HepG2 (cell line): ENCODE measurements at regions not wholly inside any gene's neighbourhood (a gene's known extent, or its start where the extent isn't known, plus 50 kb on each side); places are given as distances from the start of the nearest gene placed in this dataset.

Source experiments
- ATAC-seq: fragments of 200-7000 bp; cut with Tn5 transposase; 3 replicates; pipeline ENCODE4 v1.9.1; 2020; ENCODE audit warnings: mild to moderate bottlenecking, moderate library complexity
- BruUV-seq: library from RNA; stranded (reverse); fragments of 400-500 nt; replicated peaks from 2 replicates; lab custom pipeline; 2021; lab: Mats Ljungman, UMichigan
- CTCF ChIA-PET: fragments of 300-600 bp; formaldehyde crosslinking; extraction: SDS; loops from one replicate; lab custom pipeline; 2021; ENCODE audit warnings: low total read pairs, inconsistent platforms, low intra/inter-chr PET ratio; lab: Yijun Ruan, JAX
- POLR2A ChIA-PET: fragments of 350-600 bp; sonication (Branson Sonifier 250); formaldehyde crosslinking; loops from one replicate; lab custom pipeline; 2020; ENCODE audit warnings: antibody characterized with exemption, inconsistent platforms; lab: Yijun Ruan, JAX
- DNase-seq: peaks from one replicate; pipeline ENCODE4 v3.0.0-alpha.2; 2015; ENCODE audit warnings: low spot score
- FAIRE-seq: peaks from 3 replicates; lab custom pipeline; 2011; peaks lifted over from hg19 to GRCh38; lab: Jason Lieb, UNC
- H2AFZ ChIP-seq: one replicate; pipeline ENCODE4 v1.6.1; 2011; ENCODE audit warnings: low read length, inconsistent platforms
- H3K27ac ChIP-seq: fragments of 300-600 bp; 3 replicates; pipeline ENCODE4 v1.8.0; 2011; ENCODE audit warnings: mixed run types, mild to moderate bottlenecking, mixed read lengths, low read length, inconsistent platforms; ENCODE audit not compliant: insufficient read depth; ENCODE audit errors: extremely low read length
- H3K27me3 ChIP-seq, 2 experiments: fragments of 200-600 bp in 1 of 2; 2 replicates in 1 of 2; 3 replicates in 1 of 2; pipeline versions ENCODE4 v1.6.0 to v1.8.0; 2011; ENCODE audit warnings: low read length in 2 of 2, mild to moderate bottlenecking in 2 of 2, moderate library complexity in 2 of 2, inconsistent platforms in 1 of 2; ENCODE audit not compliant: insufficient read depth in 2 of 2, control insufficient read depth in 1 of 2
- H3K36me3 ChIP-seq, 2 experiments: fragments of 200-600 bp in 1 of 2; replicated peaks in 1 of 2; 2 replicates in 1 of 2; 3 replicates in 1 of 2; pipeline versions ENCODE4 v1.5.1 to v1.8.0; 2011; ENCODE audit warnings: low read length in 2 of 2, inconsistent platforms in 1 of 2; ENCODE audit not compliant: insufficient read depth in 2 of 2, control insufficient read depth in 1 of 2
- H3K4me1 ChIP-seq: 2 replicates; pipeline ENCODE4 v1.5.1; 2012; ENCODE audit warnings: low read length, inconsistent platforms; ENCODE audit not compliant: insufficient read depth
- H3K4me2 ChIP-seq: 2 replicates; pipeline ENCODE4 v1.6.0; 2011; ENCODE audit warnings: low read depth, low read length, inconsistent platforms
- H3K4me3 ChIP-seq, 3 experiments: fragments of 200-600 bp in 1 of 3; sonication (generic), shearing (Covaris generic) in 1 of 3; replicated peaks in 1 of 3; 2 replicates each; pipeline ENCODE4 v1.5.1; 2011 to 2016; ENCODE audit warnings: low read length in 3 of 3, inconsistent platforms in 2 of 3, low read depth in 2 of 3, mild to moderate bottlenecking in 2 of 3, control low read depth in 1 of 3, mixed read lengths in 1 of 3; ENCODE audit not compliant: insufficient read depth in 1 of 3
- H3K79me2 ChIP-seq: one replicate; pipeline ENCODE4 v1.6.1; 2011; ENCODE audit warnings: low read length, inconsistent platforms; ENCODE audit not compliant: insufficient read depth
- H3K9ac ChIP-seq: 2 replicates; pipeline ENCODE4 v1.6.0; 2011; ENCODE audit warnings: mild to moderate bottlenecking, low read depth, low read length, inconsistent platforms; ENCODE audit not compliant: insufficient read depth
- H3K9me3 ChIP-seq: 2 replicates; pipeline ENCODE4 v1.5.1; 2012; ENCODE audit warnings: mild to moderate bottlenecking, low read length
- H4K20me1 ChIP-seq: 2 replicates; pipeline ENCODE4 v1.6.0; 2011; ENCODE audit warnings: inconsistent platforms, mild to moderate bottlenecking, low read length, moderate library complexity; ENCODE audit not compliant: insufficient read depth
- CREM ChIP-seq, 2 experiments: sonication (generic) in 1 of 2; formaldehyde crosslinking in 1 of 2; IDR thresholded peaks; 2 replicates each; pipeline versions ENCODE4 v1.4.0 to v1.6.1; 2016 to 2020; ENCODE audit warnings: antibody characterized with exemption in 1 of 2, mild to moderate bottlenecking in 1 of 2, missing genetic modification reagents in 1 of 2
- HDAC6 ChIP-seq: fragments of 200-600 bp; sonication (generic); IDR thresholded peaks from 2 replicates; pipeline ENCODE4 v1.7.0; 2017; ENCODE audit warnings: mild to moderate bottlenecking, antibody characterized with exemption, low read length, low read depth
- RFXANK ChIP-seq: IDR thresholded peaks from 2 replicates; pipeline ENCODE4 v1.6.1; 2016
- whole genome bisulfite sequencing: methylation state at CpG from one replicate; pipeline ENCODE4 v1.1.6; 2017; ENCODE audit warnings: low lambda C conversion rate; 5-methylcytosine and 5-hydroxymethylcytosine counted together
- in situ Hi-C: cut with HindIII; loops from 2 replicates; pipeline ENCODE4 v1.10.0; 2017; ENCODE audit warnings: low pct_unique_long_range_greater_than_20kb; ENCODE audit not compliant: extremely low pct_ligation_motif_present
- intact Hi-C: fragments of 100-400 bp; cut with micrococcal nuclease; formaldehyde crosslinking; loops from one replicate; pipeline ENCODE4 v1.10.0; 2022; ENCODE audit not compliant: unreplicated experiment
- TF ChIP-seq, protein P1 (sequence below): fragments of 450-650 bp; IDR thresholded peaks from 2 replicates; pipeline ENCODE4 v1.6.1; 2017; ENCODE audit warnings: mild to moderate bottlenecking
- TF ChIP-seq, protein P2 (sequence below): sonication (generic); formaldehyde crosslinking; IDR thresholded peaks from 2 replicates; pipeline ENCODE4 v1.8.0; 2022; ENCODE audit warnings: mild to moderate bottlenecking, missing genetic modification reagents, moderate library complexity

DNA sequence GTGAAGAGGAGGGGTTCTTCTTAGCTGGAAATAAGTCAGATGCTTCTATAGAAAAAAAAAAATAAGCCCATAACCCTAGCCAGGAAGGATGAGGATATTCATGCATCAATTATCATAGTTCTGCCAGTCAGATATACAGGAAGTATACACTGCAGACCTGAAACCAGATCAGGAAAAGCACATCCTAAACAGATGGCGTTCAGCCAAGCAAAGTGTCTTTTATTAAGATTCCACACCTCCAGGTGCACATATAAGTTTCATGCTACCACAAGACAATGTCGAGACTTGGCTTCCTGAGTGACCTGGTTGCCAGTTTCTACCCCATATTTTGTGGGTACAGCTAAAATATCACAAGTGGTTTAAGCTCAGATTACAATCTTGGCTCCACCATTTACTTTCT lies 108.3 kb downstream of the CETN3 start:
- no peaks in the 10 kb centered on the region for H3K4me1 ChIP-seq
- no peak overlapping the region for H3K27ac ChIP-seq
- in situ Hi-C loops: no loop called here
- no peaks in the 10 kb centered on the region for H3K27me3 ChIP-seq
- no peaks in the 10 kb centered on the region for H3K36me3 ChIP-seq
- 5% methylated on average over 2 of the region's 2 CpGs for WGBS
- ATAC-seq: no peak
- no peak for DNase-seq
- POLR2A ChIA-PET: no interaction called here
- CTCF ChIA-PET: no interaction called here
- H3K9ac ChIP-seq: no peak overlapping the region
- FAIRE-seq: no peak
- H3K4me2 ChIP-seq: no peak overlapping the region
- no peaks in the 10 kb centered on the region for H3K79me2 ChIP-seq
- H3K4me3 ChIP-seq: no peak overlapping the region
- no peaks in the 10 kb centered on the region for H4K20me1 ChIP-seq
- H2AFZ ChIP-seq: no peak overlapping the region
- intact Hi-C loops: no loop called here
- no TSS peak for BruUV-seq
- no peak for TF ChIP-seq CREM (IDR thresholded peaks at IDR 0.05)
- TF ChIP-seq CREM (CRISPR knock-in tag; IDR thresholded peaks at IDR 0.05): no peak
- TF ChIP-seq, protein P1, sequence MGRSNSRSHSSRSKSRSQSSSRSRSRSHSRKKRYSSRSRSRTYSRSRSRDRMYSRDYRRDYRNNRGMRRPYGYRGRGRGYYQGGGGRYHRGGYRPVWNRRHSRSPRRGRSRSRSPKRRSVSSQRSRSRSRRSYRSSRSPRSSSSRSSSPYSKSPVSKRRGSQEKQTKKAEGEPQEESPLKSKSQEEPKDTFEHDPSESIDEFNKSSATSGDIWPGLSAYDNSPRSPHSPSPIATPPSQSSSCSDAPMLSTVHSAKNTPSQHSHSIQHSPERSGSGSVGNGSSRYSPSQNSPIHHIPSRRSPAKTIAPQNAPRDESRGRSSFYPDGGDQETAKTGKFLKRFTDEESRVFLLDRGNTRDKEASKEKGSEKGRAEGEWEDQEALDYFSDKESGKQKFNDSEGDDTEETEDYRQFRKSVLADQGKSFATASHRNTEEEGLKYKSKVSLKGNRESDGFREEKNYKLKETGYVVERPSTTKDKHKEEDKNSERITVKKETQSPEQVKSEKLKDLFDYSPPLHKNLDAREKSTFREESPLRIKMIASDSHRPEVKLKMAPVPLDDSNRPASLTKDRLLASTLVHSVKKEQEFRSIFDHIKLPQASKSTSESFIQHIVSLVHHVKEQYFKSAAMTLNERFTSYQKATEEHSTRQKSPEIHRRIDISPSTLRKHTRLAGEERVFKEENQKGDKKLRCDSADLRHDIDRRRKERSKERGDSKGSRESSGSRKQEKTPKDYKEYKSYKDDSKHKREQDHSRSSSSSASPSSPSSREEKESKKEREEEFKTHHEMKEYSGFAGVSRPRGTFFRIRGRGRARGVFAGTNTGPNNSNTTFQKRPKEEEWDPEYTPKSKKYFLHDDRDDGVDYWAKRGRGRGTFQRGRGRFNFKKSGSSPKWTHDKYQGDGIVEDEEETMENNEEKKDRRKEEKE: no peak
- TF ChIP-seq RFXANK: no peak
- TF ChIP-seq, protein P2, sequence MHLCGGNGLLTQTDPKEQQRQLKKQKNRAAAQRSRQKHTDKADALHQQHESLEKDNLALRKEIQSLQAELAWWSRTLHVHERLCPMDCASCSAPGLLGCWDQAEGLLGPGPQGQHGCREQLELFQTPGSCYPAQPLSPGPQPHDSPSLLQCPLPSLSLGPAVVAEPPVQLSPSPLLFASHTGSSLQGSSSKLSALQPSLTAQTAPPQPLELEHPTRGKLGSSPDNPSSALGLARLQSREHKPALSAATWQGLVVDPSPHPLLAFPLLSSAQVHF: no peak
- no peak for TF ChIP-seq HDAC6
- no peaks in the 10 kb centered on the region for H3K9me3 ChIP-seq
